Pancreas (tissue), 10 donors: ENCODE measurements at regions not wholly inside any gene's neighbourhood (a gene's known extent, or its start where the extent isn't known, plus 50 kb on each side); places are given as distances from the start of the nearest gene placed in this dataset.

Experiments used
- ATAC-seq, 4 donors: fragments of 200-7000 bp; cut with Tn5 transposase; one replicate each; pipeline versions ENCODE4 v1.8.0 to v1.9.1; 2020; ENCODE audit warnings: mild to moderate bottlenecking in 4 of 4, moderate library complexity in 4 of 4
- DNase-seq, 6 donors: peaks; one replicate each; pipeline ENCODE4 v3.0.0-alpha.2; 2020
- FAIRE-seq: peaks from 2 replicates; lab custom pipeline; 2012; peaks lifted over from hg19 to GRCh38; lab: Jason Lieb, UNC
- H3K27ac ChIP-seq, 4 donors: fragments of 200-600 bp; sonication (generic); 1 replicate in 3 of 4; 2 replicates in 1 of 4; pipeline versions ENCODE4 v1.5.0 to v1.8.0; 2020
- H3K27me3 ChIP-seq, 4 donors: fragments of 200-600 bp; one replicate each; pipeline ENCODE4 v1.8.0; 2021
- H3K36me3 ChIP-seq, 3 donors: fragments of 200-600 bp; sonication (generic) in 1 of 3; one replicate each; pipeline versions ENCODE4 v1.5.0 to v1.8.0; 2020 to 2021
- H3K4me1 ChIP-seq, 3 donors: fragments of 200-600 bp; one replicate each; pipeline ENCODE4 v1.8.0; 2021
- H3K4me3 ChIP-seq, 4 donors: fragments of 200-600 bp; sonication (generic) in 2 of 4; one replicate each; pipeline versions ENCODE4 v1.5.0 to v1.8.0; 2020 to 2021
- H3K9me3 ChIP-seq, 4 donors: fragments of 200-600 bp; one replicate each; pipeline ENCODE4 v1.8.0; 2021
- CTCF ChIP-seq, 4 donors: fragments of 200-600 bp; sonication (generic) in 3 of 4; IDR thresholded peaks; one replicate each; pipeline versions ENCODE4 v1.5.0 to v1.8.0; 2021; ENCODE audit warnings: antibody characterized with exemption in 4 of 4
- WGBS, 2 donors: extraction: QIAGEN DNeasy Blood & Tissue Kit; methylation state at CpG; one replicate each; pipeline ENCODE4 v1.1.7; 2013; 5-methylcytosine and 5-hydroxymethylcytosine counted together
- intact Hi-C, 3 donors: fragments of 100-400 bp; cut with DNase I; formaldehyde crosslinking; loops; one replicate each; pipeline versions ENCODE4 v1.11.1 to v1.14.2; 2022
- donor health status: healthy with polysubstance abuse.
- donor health status: DM: no; HTN: no; CAD: no; lungs with moderate emphysema.
- donor health status: DM: no; HTN: no; CAD: no.
- donor health status: control.
- donor health status: control.
- donor health status: Bipolar disorder and iron deficiency.
- donor health status: DM: yes; HTN: yes; CAD: no.
- donor health status: DM: no; HTN: no; CAD: no.
- donor health status: DM: no; HTN: no; CAD: no.
- donor health status: DM: yes; HTN: yes; CAD: no.

DNA sequence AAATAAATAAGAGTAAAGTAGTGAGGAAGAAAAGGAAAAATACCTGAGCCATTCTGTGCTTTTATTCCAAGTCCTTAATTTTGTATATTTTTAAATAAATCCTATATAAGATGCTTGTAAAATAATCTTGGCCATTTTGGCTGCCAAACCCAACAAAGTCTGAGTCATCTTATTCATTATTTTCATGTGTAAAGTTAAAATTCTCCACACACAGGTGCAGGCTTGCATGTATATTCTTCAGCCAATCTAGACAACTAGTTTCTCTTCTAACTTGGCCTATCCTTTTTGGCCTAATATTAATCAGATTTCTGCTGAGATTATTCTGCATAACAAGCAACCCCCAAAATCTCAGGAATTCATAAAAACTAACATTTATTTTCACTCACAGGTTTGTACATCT is 189.8 kb upstream of the ATP11B start:
- H3K27me3 ChIP-seq = no peaks in the 10 kb centered on the region
- no peak for DNase-seq
- ATAC-seq = no peak
- no peaks in the 10 kb centered on the region for H3K9me3 ChIP-seq
- H3K4me3 ChIP-seq = no peak overlapping the region
- TF ChIP-seq CTCF (IDR thresholded peaks at IDR 0.05) = no peak
- no peak overlapping the region for H3K27ac ChIP-seq
- FAIRE-seq = no peak
- intact Hi-C loops = no loop called here
- H3K36me3 ChIP-seq = no peaks in the 10 kb centered on the region
- H3K4me1 ChIP-seq = peaks cover 0 to 10% (median 6%) of the 10 kb centered on the region in 3 donors

DNA sequence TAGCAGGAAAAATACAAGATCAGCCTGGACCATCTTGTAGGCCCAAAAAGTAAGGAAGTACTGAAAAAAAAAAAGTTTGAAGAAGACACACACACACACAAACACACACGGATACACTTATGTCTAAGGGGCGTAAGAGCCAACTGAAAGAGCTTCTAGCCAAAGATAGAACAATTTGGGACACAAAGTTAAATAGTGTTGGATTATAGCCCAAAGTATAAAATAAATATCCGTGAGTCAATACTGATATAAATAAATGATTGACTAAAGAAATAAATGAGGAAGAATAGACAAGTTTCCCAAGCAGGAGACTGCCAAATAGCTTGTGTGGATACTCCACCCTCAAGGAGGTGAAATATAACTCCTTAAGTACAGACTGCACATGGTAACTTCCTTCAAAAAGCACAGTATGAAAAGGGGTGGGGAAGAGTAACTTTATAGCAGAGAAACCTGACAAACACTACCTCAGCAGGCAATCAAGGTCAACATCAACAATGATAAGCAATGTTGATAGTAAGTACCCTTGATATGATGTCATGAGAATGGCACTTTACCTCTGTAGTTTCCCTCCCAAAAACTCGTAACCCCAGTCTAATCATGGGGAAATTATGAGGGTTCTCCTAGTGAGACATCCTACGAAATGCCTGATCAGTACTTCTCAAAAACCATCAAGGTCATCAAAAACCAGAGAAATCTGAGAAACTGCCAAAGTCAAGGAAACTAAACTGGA is 187.3 kb upstream of the ATP11B start:
- Histone ChIP-seq H3K4me1 (peaks cover 0 to 10% (median 6%) of the 10 kb centered on the region in 3 donors), H3K27ac (no peak overlapping the region), H3K9me3 (no peaks in the 10 kb centered on the region), H3K4me3 (no peak overlapping the region), H3K27me3 (no peaks in the 10 kb centered on the region), H3K36me3 (no peaks in the 10 kb centered on the region)
- DNase-seq (no peak), ATAC-seq (peak; percentile 35 to 75 (median 69)), FAIRE-seq (peak; percentile 79)
- TF ChIP-seq CTCF (IDR thresholded peaks at IDR 0.05) = no peak
- 39 to 42% methylated on average over 5 of the region's 5 CpGs for WGBS, 2 donors
- intact Hi-C loops = no loop called here

- no peak for DNase-seq
- H3K9me3 ChIP-seq = no peaks in the 10 kb centered on the region
- 52 to 57% methylated on average over 2 of the region's 2 CpGs for WGBS, 2 donors
- no peak for TF ChIP-seq CTCF (IDR thresholded peaks at IDR 0.05)
- peaks cover 0 to 10% (median 6%) of the 10 kb centered on the region in 3 donors for H3K4me1 ChIP-seq
- peak in 1 of 4 donors; percentile 30 for ATAC-seq
- no peak overlapping the region for H3K4me3 ChIP-seq
- intact Hi-C loops = no loop called here
- no peaks in the 10 kb centered on the region for H3K27me3 ChIP-seq
- H3K36me3 ChIP-seq = no peaks in the 10 kb centered on the region
- no peak overlapping the region for H3K27ac ChIP-seq
- peak; percentile 20 for FAIRE-seq
Measured at GRCh38 chr3:182606905-182607504, 186.3 kb upstream of the ATP11B start.

DNA sequence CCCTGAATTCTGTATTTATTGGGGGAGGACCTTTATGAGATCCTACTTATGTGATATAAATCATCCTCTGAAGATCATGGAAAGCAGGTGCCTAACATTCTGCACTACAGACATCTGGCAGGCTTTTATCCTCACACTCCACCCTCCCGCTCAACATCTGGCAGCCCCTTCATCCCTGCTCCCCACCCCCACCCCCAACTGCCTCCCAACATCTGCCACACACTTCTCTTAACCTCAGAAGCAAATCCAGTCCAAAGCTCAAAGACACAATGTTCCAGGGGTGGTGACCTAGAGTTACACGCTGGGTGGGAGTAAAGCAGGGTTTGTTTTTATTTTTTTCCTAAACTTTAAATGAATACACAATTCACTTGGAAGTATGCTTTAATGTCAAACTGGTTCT is 184.5 kb upstream of the ATP11B start:
- no peaks in the 10 kb centered on the region for H3K36me3 ChIP-seq
- H3K9me3 ChIP-seq = no peaks in the 10 kb centered on the region
- no peak overlapping the region for H3K4me3 ChIP-seq
- no peak for FAIRE-seq
- 72 to 84% methylated on average over 2 of the region's 2 CpGs for WGBS, 2 donors
- peaks cover 0 to 10% (median 6%) of the 10 kb centered on the region in 3 donors for H3K4me1 ChIP-seq
- no peaks in the 10 kb centered on the region for H3K27me3 ChIP-seq
- ATAC-seq = no peak
- no peak for DNase-seq
- no peak for TF ChIP-seq CTCF (IDR thresholded peaks at IDR 0.05)
- intact Hi-C loops = no loop called here
- no peak overlapping the region for H3K27ac ChIP-seq
